GM18951 (cell line): ENCODE measurements at regions not wholly inside any gene's neighbourhood (a gene's known extent, or its start where the extent isn't known, plus 50 kb on each side); places are given as distances from the start of the nearest gene placed in this dataset.
"Not testable (repeated sequence)": the region's sequence is repeated elsewhere in the genome, so short reads cannot be mapped to it uniquely, and the experiment has no call there.

ENCODE experiments used
- POLR2A ChIP-seq: IDR thresholded peaks from 4 replicates; pipeline ENCODE4 v1.6.1; 2011; ENCODE audit warnings: mild to moderate bottlenecking; ENCODE audit not compliant: insufficient read length, insufficient read depth; ENCODE audit errors: extremely low read depth
- in situ Hi-C: fragments of 300-500 bp; cut with MboI; formaldehyde crosslinking; loops from one replicate; pipeline ENCODE4 v1.12.0; 2022; ENCODE audit warnings: low sequenced_read_pairs, mixed read lengths, inconsistent platforms; ENCODE audit not compliant: unreplicated experiment

DNA sequence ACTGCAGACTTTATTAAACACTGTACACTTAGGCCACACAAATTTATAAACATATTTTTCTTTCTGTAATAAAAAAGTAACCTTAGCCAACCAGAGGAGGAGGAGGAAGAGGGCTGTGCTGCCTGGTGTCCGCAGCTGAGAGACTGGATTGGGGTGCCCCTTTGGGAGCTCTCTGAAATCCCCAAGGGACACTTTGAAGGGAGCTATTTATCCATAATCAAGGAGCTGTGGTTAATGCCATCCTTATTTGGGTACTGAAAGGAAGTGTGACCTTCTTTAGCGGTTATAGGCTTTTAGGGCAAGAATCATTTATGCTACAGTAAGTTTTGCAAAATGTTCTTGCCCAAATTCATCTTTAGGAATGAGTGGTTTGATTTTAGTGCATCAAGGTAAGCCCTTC lies 125.8 kb downstream of the RASSF10 start:
- in situ Hi-C loops: no loop called here
- no peak for TF ChIP-seq POLR2A

DNA sequence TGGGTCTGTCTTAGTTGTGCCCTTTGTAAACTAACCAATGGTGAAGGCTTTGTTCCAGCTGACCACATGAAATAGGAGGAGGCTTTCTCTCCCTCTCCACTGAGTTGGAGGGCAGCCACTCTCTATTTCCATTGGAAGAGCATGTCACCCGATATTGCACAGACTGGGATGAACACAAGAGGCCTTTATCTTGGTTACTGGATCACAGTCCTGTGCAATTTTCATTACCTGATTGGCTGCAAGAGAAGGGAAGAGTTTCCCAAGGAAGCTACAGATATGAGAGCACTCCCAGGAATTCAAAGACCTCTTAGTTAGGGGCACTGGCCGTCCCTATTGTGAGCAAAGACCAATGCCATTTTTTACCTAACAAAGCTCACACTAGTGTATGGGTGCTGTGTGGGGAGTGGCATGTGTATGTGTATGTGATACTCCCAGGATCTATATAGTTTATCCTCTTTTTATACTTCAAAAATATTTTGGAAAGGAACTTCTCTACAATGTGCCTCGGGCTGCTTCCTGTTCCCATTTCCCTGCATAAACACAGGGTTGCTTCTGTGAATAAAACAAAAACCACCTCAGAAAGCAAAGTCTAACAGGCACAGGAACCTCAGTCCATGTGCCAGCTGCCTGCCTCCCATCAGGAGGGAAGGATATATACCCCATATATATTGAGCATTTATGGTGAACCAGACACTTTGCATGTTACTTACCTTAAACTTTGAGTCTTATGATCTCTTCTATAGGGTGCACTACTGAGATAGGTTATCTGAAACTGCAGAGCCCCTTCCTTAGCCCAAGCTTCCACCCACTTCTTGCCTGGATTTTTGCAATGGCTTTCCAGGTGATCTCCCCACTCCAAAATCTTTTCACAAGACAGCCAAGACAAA lies 126.5 kb downstream of the RASSF10 start:
- TF ChIP-seq POLR2A: no peak
- in situ Hi-C loops: no loop called here

DNA sequence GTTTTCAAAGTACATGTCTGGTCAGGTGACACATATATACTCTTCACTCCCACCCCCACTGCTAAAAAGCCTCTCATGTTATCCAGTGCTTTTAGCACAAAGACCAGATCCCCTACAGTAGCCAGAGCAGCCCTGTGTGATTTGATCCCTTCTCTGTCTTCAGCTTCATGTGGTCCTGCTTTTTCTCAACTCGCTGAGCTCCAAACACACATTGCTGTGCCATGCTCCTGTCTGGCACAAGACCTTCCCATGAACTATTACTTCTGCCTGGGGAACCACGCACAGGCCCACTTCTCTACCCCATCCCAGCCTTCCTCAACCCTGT lies 127.1 kb downstream of the RASSF10 start:
- no peak for TF ChIP-seq POLR2A
- in situ Hi-C loops: no loop called here

DNA sequence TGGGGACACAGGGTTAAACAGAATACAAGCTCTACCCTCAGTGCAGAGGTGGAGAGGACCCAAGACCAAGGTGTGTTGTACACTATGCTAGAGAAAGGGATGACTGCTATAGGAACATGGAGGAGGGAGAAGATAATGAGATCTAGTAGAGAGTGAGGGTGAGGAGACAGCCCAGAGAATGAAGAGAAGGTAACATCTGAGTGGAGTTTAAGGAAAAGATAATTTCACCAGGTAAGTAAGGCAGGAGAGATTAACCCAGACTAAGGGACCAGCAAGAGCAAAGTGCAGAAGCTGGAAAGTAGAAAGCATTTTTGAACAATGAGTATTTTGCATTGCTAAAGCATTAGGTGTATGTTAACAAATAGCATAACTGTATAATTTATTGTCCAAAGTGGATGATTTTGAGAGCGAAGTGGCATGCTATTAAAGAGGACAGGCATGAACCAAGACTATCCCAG lies 128.8 kb downstream of the RASSF10 start:
- no peak for TF ChIP-seq POLR2A
- in situ Hi-C loops: no loop called here

DNA sequence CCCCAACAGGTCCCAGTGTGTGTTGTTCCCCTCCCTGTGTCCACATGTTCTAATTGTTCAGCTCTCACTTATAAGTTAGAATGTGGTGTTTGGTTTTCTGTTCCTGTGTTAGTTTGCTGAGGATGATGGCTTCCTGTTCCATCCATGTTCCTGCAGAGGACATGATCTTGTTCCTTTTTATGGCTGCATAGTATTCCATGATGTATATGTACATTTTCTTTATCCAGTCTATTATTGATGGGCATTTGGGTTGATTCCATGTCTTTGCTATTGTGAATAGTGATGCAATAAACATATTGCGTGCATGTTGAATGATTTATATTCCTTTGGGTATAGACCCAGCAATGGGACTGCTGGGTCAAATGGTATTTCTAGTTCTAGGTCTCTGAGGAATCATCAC lies 130.0 kb downstream of the RASSF10 start:
- in situ Hi-C loops: not testable (repeated sequence)

DNA sequence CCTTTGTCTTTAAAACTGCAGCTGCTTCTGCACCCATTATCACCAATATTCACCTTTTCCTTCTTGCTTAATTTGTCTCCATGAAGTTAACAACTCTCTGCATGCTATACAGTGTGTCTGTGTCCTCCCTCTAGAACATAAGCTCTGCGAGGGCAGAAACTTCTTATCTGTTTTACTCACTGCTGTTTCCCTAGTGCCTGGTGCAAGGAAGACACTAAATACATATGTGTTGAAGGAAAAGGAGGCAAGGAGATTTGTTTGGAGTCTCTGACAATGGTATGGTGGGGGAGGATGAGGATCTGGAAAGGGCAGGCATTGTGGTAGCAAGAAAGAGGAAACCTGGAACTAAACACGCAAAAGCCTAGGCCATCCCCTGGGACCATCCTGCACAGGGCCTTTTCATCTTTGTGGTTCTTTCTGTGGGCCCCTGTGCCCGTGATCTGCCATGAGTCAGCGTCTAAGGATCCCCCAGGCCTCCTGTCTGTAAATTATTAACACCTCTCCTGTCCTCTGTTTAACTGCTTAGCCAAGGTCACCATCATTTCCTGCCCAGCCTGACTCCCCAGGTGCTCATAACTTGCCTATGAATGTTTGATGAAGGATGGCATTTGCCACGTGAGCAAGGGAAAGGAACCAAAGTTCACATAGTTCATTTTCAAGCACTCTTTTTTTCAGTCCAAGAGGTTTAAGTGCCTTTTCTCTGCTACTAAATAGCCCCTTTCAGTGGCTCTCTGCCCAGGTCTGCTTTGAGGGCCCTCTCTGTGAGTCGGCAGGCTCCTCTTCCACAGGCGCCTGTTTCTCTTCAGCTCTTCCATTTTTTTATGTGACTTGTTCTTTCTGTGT lies 131.1 kb downstream of the RASSF10 start:
- in situ Hi-C loops: no loop called here
- TF ChIP-seq POLR2A: no peak

DNA sequence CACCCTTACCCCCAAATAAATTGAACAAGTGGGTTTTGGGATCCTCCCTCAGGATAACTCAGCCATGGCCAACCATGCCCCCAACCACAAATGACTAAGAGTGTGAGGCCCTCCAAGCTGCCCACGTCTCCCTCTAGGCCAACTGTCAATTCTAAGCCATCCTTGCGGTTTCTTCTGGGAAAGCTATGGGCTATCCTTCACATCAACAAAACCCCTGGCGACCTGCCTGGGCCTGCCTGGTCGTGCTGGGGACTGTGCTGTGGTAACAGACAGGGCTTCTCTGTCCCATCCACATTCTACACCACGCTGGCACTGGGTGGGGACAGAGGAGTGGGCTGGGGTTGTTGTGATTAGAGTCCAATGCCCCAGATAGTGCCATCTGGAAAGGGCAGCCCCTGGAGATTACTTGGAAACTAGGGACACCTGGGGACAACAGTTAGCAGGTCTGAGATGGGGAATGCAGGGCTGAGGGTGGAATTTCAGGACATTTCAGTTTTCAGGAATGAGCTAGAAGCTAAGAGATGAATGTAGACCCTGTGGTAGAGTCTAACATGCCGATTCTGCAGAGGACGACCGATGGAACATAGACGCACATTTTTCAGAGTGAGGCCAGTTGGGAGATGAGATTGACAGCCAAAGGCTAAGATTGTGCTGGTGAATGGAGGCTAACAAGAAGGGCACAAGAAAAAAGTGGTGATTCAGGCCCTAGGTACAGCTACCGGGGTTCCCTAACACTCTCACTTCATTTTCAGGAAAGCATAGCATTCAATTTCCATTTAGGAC lies 131.9 kb downstream of the RASSF10 start:
- in situ Hi-C loops: no loop called here
- no peak for TF ChIP-seq POLR2A

DNA sequence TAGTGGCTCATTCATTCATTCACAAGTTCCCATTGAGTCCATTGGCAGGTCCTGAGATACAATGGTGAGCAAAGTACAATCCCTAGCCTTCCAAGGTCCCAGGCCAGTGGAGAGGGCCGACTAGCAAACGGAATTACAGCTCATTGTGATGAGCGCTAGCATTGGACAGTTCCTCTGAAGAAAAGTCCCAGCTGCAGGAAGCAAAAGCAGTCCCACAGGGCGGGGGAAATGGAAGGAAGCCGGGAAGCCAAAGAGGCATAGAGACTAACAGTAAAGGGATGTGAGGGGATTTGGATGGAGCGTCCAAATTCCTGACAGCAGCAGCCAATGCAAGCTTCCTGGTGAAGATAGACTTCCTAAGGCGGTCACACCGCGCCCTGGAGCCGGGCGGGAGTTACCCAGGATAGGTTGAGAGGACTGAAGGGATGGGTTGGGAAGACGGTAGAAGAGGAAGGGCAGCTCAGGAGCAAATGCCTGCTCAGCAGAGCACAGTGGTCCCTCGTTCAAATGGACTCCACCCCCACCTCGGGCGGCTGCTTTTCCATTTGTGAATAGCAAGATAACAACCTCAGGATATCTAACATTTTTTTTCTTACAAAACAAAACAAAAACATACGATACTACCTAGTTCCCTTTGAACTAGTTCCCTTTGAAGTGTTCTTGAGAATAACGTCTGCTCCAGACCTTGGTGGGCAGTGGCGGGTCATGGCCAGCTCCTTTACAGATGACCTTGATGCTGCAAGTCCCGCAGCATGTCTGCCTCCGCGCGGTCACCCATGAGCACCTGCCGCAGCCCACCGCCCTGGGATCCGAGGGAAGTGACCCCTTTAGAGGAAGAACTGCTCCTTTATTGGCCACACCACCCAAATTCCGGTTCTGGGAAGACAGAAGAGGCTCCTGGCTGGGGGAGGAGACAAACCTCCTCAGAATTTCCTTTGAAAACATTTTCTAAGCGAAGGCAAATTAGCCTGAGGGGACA lies 132.9 kb downstream of the RASSF10 start:
- TF ChIP-seq POLR2A: no peak
- in situ Hi-C loops: no loop called here

DNA sequence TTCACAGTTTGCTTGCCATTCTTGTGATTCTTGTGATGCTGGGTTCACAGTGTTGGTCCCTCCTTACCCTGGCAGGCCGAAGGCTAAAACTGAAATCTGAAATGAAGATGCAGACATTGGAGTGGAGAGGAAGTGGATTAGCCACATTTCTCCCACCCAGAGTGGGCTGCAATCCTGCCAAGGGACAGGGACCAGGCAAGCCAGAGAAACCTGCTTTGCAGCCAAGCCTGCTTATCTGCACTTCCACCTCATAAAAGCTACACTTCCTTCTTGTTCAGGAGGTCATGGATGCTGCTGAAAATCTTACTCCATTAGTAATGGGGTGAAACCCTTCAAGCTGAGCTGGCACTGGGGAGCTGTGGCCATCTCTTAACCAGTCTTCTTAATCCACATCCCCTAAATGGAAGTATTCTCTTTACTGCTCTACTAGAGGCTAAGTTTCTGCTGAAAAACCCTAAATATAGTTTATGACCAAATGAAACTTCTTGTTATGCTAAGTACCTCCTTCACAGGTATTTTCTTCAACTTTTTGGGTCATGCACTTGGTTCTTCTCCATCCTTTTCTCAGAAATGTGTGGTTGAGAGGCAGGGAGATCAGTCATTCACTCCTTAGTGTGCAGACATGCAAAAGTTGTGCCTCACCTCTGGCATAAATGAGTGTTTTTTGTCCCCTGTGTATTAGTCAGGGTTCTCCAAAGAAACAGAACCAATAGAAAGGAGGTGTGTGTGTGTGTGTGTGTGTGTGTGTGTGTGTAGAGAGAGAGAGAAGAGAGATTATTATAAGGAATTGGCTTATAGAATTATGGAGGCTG lies 133.9 kb upstream of the BMAL1 start:
- in situ Hi-C loops: no loop called here
- no peak for TF ChIP-seq POLR2A

DNA sequence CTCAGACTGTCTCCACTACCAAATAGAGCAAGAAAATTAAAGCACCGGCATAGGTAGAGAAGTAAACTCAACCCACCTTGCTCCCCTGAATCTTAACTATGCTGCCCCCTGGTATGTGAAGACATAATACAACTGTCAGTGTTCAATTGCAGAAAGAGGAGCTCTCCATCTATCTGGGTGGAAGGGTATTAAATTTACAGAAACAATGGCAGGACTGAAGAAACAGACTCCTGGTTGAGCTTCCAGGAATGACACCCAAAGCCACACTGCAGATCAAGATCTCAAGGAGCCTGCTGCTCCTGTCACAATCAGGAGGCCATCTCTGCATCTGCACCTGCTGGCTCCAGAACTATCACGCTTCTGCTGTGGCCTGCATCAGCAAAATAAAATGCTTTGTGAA lies 132.1 kb upstream of the BMAL1 start:
- no peak for TF ChIP-seq POLR2A
- in situ Hi-C loops: no loop called here

DNA sequence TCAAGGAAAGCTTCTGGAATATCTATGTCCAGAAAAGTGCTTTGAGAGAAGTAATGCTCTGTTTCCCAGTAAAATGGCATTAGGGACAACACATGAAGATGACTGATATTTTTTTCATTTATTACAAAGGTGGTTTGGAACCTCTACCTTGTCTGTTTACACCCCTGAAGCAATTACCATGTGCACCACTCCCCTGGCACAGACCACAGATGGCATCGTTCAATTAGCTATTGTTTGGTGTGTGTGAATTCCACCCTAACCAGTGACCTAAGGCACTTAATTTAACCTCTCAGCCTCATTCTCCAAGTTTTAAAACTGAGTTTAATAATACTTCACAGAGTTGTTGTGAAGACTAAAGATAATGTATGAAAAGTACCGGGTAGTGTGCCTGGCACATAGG lies 127.6 kb upstream of the BMAL1 start:
- no peak for TF ChIP-seq POLR2A
- in situ Hi-C loops: loop anchor here (10.0 kb wide), 1 partner anchor 185 kb away; no protein-coding TSS in a partner anchor
